NCI-H460 (cell line): ENCODE measurements at regions not wholly inside any gene's neighbourhood (a gene's known extent, or its start where the extent isn't known, plus 50 kb on each side); places are given as distances from the start of the nearest gene placed in this dataset.

Experiments
- DNase-seq: peaks from one replicate; pipeline ENCODE4 v3.0.0-alpha.2; 2016; ENCODE audit warnings: low read depth; ENCODE audit errors: extremely low read depth

GRCh38 chr3:83302091-83302490, 1540.6 kb upstream of the GBE1 start:
- no peak for DNase-seq

DNA sequence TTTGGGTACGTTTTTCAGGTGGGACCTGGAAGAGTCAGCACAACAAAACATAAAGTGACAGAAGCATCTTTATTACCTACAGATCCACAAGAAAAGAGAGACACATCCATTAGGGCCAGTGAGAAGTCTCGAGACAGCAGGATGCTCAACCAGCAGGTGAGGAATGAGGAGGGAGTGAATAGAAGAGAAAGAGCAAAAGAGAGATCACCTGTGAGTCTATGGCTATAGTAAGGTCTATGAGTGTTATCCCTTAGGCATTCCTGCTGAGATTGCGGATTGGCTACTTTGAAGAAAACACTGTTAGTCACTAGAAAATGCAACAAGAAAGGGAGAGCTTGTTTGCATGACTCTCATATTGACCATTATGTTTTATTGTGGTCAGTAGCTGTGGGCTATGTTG, 1556.2 kb upstream of the GBE1 start:
- no peak for DNase-seq

DNA sequence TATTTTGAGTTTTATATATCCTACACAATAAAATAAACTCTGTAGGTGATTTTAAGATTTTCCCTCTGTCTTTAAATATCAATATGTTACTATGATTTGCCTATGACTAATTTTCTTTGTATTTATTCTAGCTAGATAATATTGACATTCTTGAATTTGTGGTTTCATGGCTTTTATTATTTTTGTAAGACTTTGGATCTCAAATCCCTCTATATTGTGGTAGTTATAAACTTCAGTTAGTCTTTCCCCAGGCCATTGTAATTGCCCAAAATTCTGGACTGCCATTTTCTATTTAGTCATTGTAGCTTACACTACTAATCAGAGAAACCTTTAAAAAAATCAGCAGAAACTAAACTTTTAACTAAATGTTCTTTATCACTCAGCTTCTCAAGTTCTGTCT, 1559.3 kb upstream of the GBE1 start:
- no peak for DNase-seq

DNA sequence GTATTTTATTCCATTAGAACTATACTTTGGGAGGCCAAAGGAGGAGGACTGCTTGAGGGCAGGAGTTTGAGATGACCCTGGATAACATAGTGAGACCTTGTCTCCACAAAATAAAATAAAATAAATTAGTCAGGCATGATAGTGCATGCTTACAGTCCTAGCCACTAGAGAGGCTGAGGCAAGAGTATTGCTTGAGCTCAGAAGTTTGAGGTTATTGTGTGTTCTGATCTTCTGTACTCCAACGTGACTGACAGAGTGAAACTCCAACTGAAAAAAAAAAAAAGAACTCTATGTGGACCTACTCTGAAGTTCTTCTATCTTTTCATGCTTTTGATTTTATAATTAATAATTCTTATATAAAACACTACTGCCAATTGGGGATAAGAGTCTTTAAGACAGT, 1560.0 kb upstream of the GBE1 start:
- no peak for DNase-seq

GRCh38 chr3:83321891-83322290, 1560.4 kb upstream of the GBE1 start:
- no peak for DNase-seq

DNA sequence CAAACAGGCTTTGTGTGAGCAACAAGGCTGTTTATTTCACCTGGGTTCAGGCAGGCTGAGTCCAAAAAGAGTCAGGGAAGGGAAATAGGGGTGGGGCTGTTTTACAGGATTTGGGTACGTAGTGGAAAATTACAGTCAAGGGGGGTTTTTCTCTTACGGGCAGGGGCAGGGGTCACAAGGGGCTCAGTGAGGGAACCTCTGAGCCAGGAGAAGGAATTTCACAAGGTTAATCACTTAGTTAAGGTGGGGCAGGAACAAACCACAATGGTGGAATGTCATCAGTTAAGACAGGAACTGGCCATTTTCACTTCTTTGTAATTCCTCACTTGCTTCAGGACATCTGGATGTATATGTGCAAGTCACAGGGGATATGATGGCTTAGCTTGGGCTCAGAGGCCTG, 1592.8 kb upstream of the GBE1 start:
- no peak for DNase-seq

GRCh38 chr3:83393276-83393675, 1565.5 kb upstream of the CADM2 start:
- DNase-seq = no peak

DNA sequence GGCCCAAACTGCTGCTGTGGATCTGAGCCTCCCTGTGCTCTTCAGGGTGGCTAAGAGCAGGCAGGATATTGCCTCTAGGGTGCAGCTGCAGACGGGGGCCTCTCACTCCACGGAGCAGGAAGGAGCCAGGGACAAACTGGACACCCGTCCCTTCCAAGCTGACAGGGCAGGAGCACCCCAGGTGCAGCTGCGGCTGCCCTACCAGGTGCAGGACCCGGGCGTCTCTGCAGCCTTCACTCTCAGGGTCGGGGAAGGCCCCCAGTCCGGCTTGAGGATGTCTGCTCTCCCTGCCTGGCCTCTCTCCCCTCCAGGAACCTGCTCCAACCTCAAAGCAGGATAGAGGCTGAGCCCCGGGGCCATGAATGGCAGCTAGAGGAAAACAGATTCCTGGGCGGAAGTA, 1554.9 kb upstream of the CADM2 start:
- no peak for DNase-seq

DNA sequence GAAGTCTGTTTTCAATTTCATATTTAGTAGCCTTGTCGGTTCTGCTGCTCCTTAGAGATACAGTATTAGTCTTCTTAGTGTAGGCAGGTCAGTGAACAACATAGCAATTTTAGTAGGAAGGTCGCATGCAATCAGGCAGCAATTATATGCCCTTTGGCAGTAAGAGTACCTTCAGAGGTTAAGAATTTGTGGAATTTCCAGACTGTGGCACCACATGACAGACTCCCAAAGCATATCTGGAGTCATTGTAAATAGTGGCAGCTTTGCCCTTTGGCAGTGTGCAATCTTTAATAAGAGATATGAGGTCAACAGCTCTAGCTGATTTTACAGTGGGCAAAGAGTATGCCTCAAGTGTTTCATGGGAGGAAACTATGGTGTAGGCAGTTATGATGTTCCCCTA, 1532.5 kb upstream of the CADM2 start:
- peak; percentile 9 for DNase-seq

GRCh38 chr3:83434880-83435587, 1523.8 kb upstream of the CADM2 start:
- peak; percentile 3 for DNase-seq

- DNase-seq = no peak
Measured at GRCh38 chr3:83438188-83438587, 1520.6 kb upstream of the CADM2 start.

GRCh38 chr3:83453056-83453455, 1505.7 kb upstream of the CADM2 start:
- DNase-seq = no peak

GRCh38 chr3:83454353-83454752, 1504.4 kb upstream of the CADM2 start:
- DNase-seq = no peak

DNA sequence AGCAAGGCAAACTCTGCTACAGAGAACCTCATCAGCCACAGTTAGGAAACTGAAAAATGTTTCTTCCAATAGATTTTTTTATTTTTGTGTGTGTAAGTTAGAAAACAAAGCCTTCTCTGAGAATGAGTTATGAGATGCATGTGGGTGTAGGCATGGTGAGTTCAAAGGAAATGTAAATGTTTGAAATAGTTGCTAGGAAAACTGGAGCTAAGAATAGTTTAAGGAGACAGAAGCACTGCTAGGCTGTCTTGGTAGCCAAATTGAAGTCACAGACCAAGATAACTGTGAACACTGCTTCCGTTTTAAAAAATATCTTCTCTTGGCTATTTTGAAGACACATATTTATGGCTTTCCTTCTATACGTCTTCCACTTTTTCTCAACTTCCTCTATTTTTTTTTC, 1501.2 kb upstream of the CADM2 start:
- no peak for DNase-seq

GRCh38 chr3:83460052-83460451, 1498.7 kb upstream of the CADM2 start:
- DNase-seq = no peak

GRCh38 chr3:83461411-83461810, 1497.4 kb upstream of the CADM2 start:
- no peak for DNase-seq

DNA sequence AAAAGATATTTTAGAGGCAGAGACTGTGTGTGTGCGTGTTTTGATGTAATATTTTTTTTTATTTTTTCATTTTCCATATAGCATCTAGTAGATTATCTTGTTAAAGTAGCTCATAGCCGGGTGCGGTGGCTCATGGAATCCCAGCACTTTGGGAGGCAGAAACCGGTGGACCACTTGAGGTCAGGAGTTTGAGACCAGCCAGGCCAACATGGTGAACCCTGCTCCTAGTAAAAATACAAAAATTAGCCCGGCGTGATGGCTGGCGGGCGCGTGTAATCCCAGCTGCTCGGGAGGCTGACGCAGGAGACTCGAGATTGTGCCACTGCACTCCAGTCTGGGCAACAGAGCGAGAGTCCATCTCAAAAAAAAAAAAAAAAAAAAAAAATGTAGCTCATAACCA, 1481.2 kb upstream of the CADM2 start:
- DNase-seq = no peak

- DNase-seq = no peak
Measured at GRCh38 chr3:83482402-83483070, 1476.3 kb upstream of the CADM2 start.

- DNase-seq = no peak
Measured at GRCh38 chr3:83496462-83496861, 1462.3 kb upstream of the CADM2 start.

DNA sequence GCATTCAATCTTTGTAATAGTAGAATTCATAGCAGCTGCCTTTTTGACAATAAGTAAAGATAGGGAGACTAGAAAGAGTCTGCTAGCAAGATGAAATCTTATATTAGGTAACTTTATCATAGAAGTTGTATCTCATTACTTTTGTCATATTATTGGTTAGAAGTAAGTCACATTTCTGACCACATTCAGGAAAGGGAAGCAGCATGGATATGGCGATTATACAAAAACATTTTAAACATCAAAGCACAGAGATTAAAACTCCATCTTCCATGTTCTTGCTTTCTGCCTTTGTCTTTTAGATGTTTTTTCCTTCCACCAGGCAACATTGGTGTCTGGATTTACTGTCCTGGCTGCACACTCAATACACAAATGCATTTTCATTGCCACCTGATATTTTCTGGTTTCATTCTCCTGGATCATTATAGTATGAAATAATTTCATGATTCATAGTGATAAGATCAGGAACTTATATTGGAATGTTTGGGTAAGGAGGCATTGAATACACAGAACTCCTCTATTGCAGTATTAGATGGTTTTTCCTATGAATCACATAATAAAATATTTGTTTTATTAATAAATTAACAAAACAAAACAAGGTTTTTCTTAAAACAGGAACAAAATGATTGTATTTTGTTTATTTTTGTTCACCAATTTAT, 1460.3 kb upstream of the CADM2 start:
- no peak for DNase-seq

DNA sequence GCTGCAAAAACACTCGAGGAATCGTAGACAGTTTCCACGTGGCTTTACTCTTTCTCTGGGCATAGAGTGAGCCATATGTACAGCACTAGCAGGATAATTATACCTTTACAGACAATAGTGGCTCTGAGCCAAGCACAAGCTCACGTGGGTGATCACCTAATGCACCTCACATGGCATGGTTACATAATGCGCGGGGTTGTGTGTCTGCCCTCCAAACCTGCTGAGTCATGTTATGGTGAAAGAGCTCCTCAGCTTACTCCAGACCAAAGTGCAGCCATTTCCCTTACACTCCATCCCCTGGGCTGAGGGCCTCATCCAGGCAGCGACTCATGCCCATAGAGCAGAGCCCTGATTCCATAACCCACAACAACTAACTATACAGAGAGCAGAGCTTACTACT, 1458.4 kb upstream of the CADM2 start:
- DNase-seq = no peak

DNA sequence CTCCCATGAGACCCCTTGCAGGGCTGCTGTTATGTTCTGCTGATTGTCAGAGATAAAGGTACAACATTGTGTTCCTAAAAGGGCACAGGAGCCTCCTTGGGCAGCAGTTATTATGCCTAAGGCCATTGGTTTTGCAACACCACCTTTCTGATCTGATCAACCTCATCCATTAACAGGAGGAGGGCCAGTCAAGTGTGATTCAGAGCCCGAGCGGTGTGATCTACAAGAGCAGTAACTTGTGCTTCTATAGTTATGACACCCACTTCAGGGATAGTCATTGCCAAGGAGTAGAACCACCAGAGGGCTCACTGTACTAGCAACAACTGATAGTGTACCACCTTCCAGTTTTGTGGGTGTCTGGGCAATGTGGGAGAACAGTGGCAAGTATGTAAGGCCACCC, 1457.9 kb upstream of the CADM2 start:
- no peak for DNase-seq
